GM18502 (cell line): ENCODE measurements at regions not wholly inside any gene's neighbourhood (a gene's known extent, or its start where the extent isn't known, plus 50 kb on each side); places are given as distances from the start of the nearest gene placed in this dataset.
"Not testable (repeated sequence)": the region's sequence is repeated elsewhere in the genome, so short reads cannot be mapped to it uniquely, and the experiment has no call there.

ENCODE experiments used
- ATAC-seq: cut with Tn5 transposase; IDR thresholded peaks from one replicate; pipeline ENCODE4 v1.9.1; 2021; ENCODE audit warnings: mild to moderate bottlenecking; ENCODE audit not compliant: unreplicated experiment, poor library complexity

DNA sequence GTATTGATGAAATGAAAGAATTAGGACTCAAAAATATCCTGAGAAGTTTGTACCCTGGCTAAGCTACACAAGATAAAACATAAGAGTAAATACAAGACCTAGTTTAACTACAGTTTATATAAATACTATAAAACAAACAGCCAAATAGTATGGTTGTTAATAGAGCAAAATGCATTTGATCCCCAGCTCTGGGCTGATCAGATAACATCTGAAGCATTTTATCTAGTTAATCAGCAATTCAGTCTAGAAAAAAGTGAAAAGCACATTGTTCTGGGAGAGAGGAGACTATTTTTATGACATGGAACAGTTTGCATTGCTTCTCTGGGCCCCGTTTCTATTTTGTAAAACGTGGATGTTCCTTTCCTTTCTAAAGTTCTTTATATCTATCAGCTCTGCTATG, 139.6 kb upstream of the RORB start:
- no peak for ATAC-seq

DNA sequence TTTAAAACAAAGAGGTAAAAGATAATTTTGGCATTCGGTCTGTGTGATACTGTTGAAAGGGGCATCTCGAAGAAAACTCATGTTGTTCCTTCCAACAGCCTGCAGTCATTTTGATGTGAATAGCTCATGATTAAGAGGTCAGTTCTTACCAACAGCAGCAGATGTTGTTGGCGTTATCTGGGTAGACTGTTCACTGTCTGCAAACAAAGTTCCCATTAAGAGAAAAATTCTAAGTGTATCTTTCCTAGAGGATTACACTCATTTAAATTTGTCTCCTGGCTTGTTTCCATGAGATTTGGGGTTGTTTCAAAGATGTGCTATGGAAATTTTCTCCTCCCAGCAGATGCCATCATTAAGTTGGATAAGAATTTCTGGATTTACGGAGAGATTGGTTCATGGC, 138.2 kb upstream of the RORB start:
- ATAC-seq: no peak

DNA sequence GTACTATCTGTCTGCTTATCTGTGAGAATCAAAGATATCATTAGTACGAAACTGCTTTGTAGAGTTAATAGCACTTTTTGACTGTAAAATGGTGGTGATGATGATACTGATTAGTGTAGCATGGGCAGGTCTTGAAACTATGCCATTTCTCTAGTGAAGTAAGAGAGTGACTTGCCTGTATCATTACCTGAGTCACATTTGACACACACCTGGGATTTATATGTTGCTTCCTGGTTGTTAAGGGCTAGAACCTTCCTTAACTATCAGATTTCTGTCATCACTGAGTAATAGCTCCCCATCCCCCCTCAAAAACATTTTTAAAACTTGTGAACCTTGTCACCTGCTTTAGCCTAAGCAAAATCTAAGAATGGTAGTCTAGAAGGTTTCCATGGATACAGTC, 135.6 kb upstream of the RORB start:
- ATAC-seq: no peak

DNA sequence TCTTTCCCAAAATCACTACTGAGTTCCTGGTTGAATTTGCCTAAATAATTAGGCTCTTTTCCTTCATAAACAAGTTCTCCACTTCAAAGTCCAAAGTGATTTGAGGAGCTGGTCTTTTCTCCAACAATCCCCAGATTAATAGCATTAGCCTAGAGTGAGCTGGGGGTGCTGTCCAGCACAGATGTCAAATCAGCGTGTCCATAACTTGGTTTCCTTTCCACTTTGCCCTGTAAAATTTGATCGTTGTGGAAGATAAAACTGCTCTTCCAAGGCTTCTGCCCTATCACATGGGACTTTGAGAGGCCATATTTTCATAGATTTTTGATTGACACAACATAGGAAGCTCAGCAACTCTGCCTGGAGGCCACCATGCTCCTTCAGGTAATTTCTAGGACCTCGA, 134.7 kb upstream of the RORB start:
- no peak for ATAC-seq

DNA sequence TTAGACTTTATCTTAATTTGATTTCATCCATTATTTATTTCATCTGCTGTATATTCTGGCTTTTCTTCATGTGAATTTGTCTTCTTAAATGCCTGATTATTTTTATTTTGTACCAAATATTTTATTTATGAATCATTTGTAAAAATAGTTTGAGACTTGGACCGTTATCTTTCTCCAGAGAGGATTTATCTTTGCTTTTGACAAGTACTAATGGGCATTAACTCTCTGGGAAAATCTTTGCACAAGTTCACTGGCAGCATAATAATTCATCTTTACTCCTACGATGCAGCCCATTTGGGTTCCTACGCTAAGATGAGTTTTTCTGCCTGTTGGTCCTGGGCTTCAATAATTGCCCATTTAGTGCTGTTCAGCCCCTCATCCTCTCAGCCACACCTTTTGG, 131.0 kb upstream of the RORB start:
- no peak for ATAC-seq

DNA sequence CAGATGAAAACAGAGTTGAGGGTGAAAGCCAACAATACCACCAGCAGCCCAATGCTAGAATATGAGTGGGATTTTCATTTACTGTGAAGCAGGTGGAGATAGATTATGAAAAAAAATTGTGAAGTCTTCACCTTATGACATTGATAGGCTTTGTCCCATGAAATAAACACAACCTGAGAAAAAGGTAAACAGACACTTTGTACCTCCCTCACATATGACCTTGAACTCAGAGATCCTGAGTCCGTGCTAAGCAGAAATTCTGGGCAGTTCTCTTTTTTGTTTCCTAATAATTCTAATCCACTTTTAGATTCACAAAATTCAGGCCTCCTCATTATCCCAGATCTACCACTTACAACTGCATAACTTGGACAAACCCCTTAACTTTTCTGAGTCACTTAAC, 127.3 kb upstream of the RORB start:
- no peak for ATAC-seq

DNA sequence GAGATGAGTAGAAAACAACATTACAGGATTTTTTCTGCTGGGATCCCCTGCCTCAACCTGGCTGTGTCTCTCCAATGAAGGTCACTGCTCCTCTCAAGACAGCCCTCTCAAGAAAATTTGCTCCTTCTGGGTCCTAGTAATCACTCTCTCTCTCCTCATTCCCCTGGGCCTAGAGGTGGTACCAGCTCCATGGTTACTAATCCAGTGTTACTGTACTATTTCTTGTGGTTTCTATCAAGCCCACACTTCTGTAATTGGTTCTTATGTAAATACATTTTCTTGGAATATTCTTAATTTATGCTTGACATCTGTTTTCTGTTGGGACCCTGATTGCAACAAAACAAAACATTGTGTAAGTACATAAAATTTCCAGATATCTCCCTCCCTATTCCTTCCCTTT, 123.8 kb upstream of the RORB start:
- ATAC-seq: no peak

DNA sequence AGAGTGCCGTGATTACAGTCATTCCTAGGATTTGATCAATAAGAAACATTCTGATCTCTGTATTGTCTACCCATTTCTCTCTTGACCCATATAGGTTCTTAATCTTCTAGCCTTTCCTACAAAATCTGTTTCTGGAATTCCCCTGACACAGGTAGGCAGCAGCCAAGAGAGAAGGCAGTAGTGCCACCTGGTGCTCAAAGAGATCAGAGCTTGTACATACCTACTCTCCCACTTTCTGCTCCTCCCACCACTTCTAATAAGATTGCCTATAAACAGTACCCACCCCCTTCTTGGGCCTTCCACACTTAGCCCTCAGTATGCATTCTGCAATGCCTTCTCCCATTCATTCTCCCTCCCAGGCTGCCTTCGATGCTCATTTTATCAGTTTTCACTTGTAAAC, 117.4 kb upstream of the RORB start:
- peak; percentile 73 for ATAC-seq

DNA sequence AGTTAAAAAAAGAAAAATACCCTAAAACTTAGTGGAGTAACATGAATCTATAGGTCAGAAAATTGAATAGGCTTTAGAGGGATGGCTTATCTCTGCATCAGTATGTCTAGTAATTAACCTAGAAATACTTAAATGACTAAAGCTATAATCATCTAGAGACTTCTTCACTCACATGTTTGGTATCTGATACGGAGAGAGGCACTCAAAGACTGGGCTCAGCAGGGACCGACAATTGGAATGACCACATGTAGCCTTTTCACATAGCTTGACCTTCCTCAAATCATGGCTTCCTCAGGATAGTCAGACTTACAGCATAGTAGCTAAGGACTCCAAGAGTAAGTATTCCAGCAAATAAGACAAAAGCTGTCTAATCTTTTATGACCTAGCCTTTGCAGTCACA, 105.3 kb upstream of the RORB start:
- no peak for ATAC-seq

DNA sequence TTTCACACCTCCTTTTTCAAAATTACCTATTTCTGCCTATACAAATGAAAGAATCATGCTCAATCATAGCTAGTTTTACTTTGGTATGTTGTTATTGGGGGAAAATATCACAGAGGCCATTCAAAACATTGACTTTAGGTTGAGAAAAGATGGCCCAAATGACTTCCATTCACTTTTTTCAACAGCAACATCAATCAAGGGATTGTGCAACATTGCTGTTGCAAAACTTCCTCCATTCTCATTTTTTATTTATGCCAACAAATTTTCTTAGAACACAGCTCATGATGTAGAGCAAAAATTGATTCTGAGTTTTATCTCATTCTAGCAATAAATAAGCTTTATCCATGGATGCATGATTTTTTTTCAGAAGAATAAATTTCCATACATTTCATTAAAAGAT, 93.6 kb upstream of the RORB start:
- no peak for ATAC-seq

DNA sequence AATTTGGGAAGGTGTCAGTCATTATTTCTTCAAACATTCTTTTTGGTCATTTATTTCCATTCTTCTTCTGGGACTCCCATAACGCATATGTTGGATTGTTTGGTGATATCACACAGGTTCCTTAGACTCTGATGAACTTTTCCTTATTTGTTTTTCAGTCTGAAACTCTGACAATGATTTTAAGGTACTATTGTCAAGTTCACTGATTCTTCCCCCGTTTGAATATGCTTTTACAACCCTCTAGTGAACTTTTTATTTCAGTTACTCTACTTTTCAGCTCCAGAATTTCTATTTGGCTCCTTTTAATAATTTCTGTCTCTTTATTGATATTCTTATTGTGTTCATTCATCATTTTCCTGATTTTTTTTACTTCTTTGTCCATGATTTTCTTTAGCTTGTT, 92.5 kb upstream of the RORB start:
- ATAC-seq: no peak

DNA sequence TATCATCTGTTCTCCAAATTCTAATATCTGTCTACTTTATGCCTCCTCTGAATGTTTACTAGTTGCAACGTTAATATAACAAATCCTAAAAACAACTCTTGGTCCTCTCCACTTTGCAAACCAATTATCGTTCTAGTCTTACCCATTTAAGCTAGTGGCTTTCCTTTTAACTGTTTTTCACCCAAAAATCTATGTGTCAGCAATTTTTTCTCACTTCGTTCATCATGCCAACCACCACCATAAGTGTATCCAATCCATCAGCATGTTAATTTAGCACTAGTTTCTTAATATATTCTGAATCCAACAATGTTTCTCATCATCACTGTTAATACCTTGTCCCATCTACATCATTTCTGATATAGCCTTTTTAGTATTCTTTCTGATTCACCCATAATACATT, 90.0 kb upstream of the RORB start:
- ATAC-seq: no peak

DNA sequence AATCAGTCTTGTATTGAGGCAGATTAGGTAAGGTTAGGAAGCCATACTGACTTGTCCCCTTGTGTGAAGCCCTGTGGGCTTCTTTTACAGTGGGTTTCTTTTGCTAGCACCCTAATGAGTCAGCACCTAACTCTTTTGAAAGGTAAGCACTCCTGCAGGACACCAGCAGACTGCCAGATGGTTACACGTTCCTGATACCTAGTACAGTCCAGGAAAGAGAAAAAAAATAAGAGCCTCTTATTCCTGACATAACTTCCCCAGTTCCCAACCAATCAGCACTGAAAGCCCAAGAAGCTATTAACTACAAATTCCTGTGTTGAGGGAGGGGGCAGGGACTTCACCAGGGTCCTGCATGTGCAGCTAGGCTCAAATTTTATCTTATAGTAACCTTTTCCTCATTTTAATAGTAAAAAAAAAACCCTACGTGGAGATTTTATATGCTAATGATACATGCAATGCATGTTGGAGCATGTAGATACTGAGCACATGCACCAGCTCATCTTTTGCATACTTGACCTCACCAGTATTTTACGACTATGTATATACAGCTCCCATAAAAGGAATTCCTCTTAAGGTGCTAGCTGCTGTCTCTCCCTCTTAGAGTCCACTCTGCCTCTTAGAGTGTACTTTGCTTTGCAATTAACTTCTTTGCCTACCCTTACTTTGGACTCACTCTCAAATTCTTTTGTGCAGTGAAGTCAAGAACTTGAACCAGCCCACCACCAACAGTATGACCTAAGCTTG, 84.7 kb upstream of the RORB start:
- ATAC-seq: no peak

DNA sequence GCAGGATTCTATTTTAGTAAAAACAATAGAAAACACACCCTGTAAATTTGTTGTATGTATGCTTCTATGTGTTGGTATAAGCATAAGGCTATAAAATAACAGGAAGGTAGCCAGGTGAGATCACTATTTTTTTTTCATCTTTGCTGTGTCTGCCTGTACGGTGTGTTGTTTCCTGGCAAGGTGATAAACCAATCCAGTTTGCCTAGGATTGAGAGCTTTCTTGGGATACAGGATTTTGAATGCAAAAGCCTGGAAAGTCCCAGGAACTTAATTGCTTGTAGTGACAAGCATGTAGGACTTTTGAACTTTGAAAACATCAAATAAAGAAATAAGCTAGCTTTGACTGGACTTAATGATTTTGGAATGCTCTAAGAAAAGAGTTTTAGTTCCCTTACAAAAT, 83.3 kb upstream of the RORB start:
- no peak for ATAC-seq

DNA sequence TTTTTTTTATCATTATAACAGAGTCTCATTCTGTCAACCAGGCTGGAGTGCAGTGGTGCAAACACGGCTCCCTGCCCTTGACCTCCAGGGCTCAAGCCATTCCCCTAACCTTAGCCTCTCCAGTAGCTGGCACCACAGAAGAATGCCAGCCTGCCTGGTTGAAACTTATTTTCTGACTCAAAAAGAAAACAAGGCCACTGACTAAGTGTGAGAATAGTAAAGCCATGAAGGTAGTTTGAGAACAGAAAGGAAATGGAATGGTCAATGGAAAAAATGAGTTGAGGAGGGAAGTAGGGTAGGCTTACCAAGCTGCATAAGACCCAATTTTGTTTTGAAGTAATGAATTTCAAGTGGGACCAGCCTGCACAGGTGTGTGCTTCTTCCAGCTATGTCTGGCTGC, 82.8 kb upstream of the RORB start:
- no peak for ATAC-seq

DNA sequence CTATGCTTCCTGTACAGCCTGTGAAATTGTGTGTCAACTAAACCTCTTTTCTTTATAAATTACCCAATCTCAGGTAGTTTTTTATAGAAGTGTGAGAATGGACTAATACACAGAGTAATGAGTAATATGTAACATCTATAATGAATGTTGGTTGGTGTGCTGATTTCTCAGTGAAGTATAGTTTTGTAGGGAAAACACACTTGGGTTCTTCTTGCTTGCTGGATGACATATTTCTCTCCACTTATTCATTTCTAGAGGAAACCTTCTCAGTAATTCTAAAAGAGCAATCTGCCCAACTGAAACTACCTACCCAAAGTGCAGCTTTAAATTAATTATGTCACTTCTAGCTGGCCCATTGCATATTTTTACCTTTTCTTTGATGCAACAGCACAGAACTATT, 81.1 kb upstream of the RORB start:
- no peak for ATAC-seq

DNA sequence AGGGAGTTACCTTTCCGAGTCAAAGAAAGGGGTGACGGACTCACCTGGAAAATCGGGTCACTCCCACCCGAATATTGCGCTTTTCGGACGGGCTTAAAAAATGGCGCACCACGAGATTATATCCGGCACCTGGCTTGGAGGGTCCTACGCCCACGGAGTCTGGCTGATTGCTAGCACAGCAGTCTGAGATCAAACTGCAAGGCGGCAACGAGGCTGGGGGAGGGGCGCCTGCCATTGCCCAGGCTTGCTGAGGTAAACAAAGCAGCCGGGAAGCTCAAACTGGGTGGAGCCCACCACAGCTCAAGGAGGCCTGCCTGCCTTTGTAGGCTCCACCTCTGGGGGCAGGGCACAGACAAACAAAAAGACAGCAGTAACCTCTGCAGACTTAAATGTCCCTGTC, 72.6 kb upstream of the RORB start:
- ATAC-seq: not testable (repeated sequence)

DNA sequence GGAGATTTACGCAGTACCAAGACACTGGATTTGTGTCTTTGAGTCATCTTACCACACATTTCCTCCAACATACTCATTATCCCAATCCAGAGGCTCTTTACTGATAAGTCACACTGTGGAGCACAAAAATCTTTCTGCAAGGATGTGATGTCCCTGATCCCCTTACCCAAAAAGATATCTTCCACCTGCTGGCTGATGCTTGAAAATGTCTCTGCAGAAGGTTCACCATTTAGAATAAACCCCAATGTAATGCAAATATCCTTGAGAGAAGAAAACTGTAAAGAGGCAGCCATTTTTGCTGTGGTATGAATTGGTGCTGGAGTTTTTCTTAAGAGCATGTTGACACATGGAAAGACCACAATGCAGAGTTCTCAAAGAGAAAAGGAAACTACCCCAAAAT, 65.7 kb upstream of the RORB start:
- ATAC-seq: no peak

DNA sequence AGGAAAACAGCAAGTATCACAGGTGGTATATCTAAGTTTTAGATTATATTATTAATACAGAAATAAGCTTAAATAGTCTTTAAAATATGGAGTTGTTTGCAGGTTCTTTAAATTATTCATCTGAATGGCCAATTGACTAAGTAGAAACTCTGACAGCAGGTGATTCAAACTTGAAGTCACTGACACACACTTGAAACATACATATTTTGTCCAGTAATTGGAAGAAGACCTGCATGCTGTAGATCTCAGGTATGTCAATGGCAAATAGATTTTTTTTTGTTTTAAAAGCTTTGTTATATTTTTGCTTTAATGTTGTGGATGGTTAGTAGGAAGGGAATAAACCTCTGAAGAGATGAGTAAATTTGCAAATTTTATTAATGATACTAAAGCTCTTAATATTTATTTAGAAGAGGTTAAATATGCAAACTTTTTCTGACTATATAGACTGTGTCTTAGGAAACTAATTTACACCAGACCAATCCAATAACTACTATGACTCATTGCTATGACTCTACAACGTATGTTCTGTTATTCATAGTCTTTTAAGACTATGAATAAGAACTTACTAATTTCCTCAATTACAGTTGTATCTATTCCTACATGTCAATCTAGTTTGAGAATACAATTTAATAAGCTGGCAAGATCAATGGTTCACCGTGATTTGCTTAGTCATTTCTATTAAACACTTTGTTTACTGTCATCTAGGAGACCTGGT, 53.9 kb upstream of the RORB start:
- ATAC-seq: no peak

DNA sequence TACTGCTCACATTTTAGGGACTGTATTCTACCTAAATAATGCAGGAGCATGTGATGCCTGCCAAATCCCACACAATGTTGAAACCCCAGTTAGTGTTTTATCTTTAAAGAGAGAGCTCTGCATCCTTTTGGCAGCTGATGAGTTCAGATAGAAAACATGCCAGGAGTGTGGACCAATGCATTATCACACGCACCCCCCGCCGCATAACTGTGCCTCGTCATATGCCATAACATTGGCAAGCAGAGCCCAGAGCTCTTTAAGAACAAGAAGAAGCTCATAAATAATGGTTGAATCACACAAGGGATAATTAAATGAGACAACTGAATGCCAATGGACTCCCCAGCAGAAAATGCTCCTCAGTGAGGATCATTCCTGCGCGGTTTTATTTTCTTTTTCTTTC, 52.8 kb upstream of the RORB start:
- no peak for ATAC-seq
